Activated CD4-positive, alpha-beta T cell treated with anti-CD3 and anti-CD28 coated beads for 1 hour (primary cell): ENCODE measurements at regions not wholly inside any gene's neighbourhood (a gene's known extent, or its start where the extent isn't known, plus 50 kb on each side); places are given as distances from the start of the nearest gene placed in this dataset.
"Not testable (repeated sequence)": the region's sequence is repeated elsewhere in the genome, so short reads cannot be mapped to it uniquely, and the experiment has no call there.

Experiments
- DNase-seq: peaks from one replicate; pipeline ENCODE4 v3.0.0-alpha.2; 2020

GRCh38 chr9:15032860-15033259, 122.6 kb upstream of the FREM1 start:
- DNase-seq: no peak

GRCh38 chr9:15021146-15021545, 110.9 kb upstream of the FREM1 start:
- no peak for DNase-seq

GRCh38 chr9:15018096-15018637, 107.9 kb upstream of the FREM1 start:
- DNase-seq: no peak

GRCh38 chr9:15010581-15010980, 100.4 kb upstream of the FREM1 start:
- DNase-seq: no peak

GRCh38 chr9:15007698-15008097, 97.5 kb upstream of the FREM1 start:
- DNase-seq: no peak

- DNase-seq: no peak
Measured at GRCh38 chr9:14994738-14995137, 84.5 kb upstream of the FREM1 start.

- no peak for DNase-seq
Measured at GRCh38 chr9:14993901-14994554, 83.8 kb upstream of the FREM1 start.

- DNase-seq: peak; percentile 19
Measured at GRCh38 chr9:14993061-14993800, 83.0 kb upstream of the FREM1 start.

GRCh38 chr9:14992516-14992915, 82.3 kb upstream of the FREM1 start:
- DNase-seq: no peak

GRCh38 chr9:14992081-14992480, 81.9 kb upstream of the FREM1 start:
- no peak for DNase-seq

- not testable (repeated sequence) for DNase-seq
Measured at GRCh38 chr9:14990647-14991046, 80.4 kb upstream of the FREM1 start.

- no peak for DNase-seq
Measured at GRCh38 chr9:14989811-14990210, 79.6 kb upstream of the FREM1 start.

GRCh38 chr9:14989336-14989735, 79.1 kb upstream of the FREM1 start:
- DNase-seq: not testable (repeated sequence)

GRCh38 chr9:14987858-14988257, 77.6 kb upstream of the FREM1 start:
- no peak for DNase-seq

GRCh38 chr9:14985419-14985818, 75.2 kb upstream of the FREM1 start:
- no peak for DNase-seq

- DNase-seq: no peak
Measured at GRCh38 chr9:14983599-14983998, 73.4 kb upstream of the FREM1 start.

GRCh38 chr9:14981291-14981950, 71.2 kb upstream of the FREM1 start:
- no peak for DNase-seq

GRCh38 chr9:14978022-14979000, 68.1 kb upstream of the FREM1 start:
- no peak for DNase-seq

- DNase-seq: no peak
Measured at GRCh38 chr9:14967450-14968321, 57.5 kb upstream of the FREM1 start.

GRCh38 chr9:14962193-14962882, 52.1 kb upstream of the FREM1 start:
- DNase-seq: no peak
